HepG2 (cell line): ENCODE measurements at regions not wholly inside any gene's neighbourhood (a gene's known extent, or its start where the extent isn't known, plus 50 kb on each side); places are given as distances from the start of the nearest gene placed in this dataset.

Source experiments
- ATAC-seq: fragments of 200-7000 bp; cut with Tn5 transposase; 3 replicates; pipeline ENCODE4 v1.9.1; 2020; ENCODE audit warnings: mild to moderate bottlenecking, moderate library complexity
- BruUV-seq: library from RNA; stranded (reverse); fragments of 400-500 nt; replicated peaks from 2 replicates; lab custom pipeline; 2021; lab: Mats Ljungman, UMichigan
- CTCF ChIA-PET: fragments of 300-600 bp; formaldehyde crosslinking; extraction: SDS; loops from one replicate; lab custom pipeline; 2021; ENCODE audit warnings: low total read pairs, inconsistent platforms, low intra/inter-chr PET ratio; lab: Yijun Ruan, JAX
- POLR2A ChIA-PET: fragments of 350-600 bp; sonication (Branson Sonifier 250); formaldehyde crosslinking; loops from one replicate; lab custom pipeline; 2020; ENCODE audit warnings: antibody characterized with exemption, inconsistent platforms; lab: Yijun Ruan, JAX
- DNase-seq: peaks from one replicate; pipeline ENCODE4 v3.0.0-alpha.2; 2015; ENCODE audit warnings: low spot score
- FAIRE-seq: peaks from 3 replicates; lab custom pipeline; 2011; peaks lifted over from hg19 to GRCh38; lab: Jason Lieb, UNC
- H2AFZ ChIP-seq: one replicate; pipeline ENCODE4 v1.6.1; 2011; ENCODE audit warnings: low read length, inconsistent platforms
- H3K27ac ChIP-seq: fragments of 300-600 bp; 3 replicates; pipeline ENCODE4 v1.8.0; 2011; ENCODE audit warnings: mixed run types, mild to moderate bottlenecking, mixed read lengths, low read length, inconsistent platforms; ENCODE audit not compliant: insufficient read depth; ENCODE audit errors: extremely low read length
- H3K27me3 ChIP-seq, 2 experiments: fragments of 200-600 bp in 1 of 2; 2 replicates in 1 of 2; 3 replicates in 1 of 2; pipeline versions ENCODE4 v1.6.0 to v1.8.0; 2011; ENCODE audit warnings: low read length in 2 of 2, mild to moderate bottlenecking in 2 of 2, moderate library complexity in 2 of 2, inconsistent platforms in 1 of 2; ENCODE audit not compliant: insufficient read depth in 2 of 2, control insufficient read depth in 1 of 2
- H3K36me3 ChIP-seq, 2 experiments: fragments of 200-600 bp in 1 of 2; replicated peaks in 1 of 2; 2 replicates in 1 of 2; 3 replicates in 1 of 2; pipeline versions ENCODE4 v1.5.1 to v1.8.0; 2011; ENCODE audit warnings: low read length in 2 of 2, inconsistent platforms in 1 of 2; ENCODE audit not compliant: insufficient read depth in 2 of 2, control insufficient read depth in 1 of 2
- H3K4me1 ChIP-seq: 2 replicates; pipeline ENCODE4 v1.5.1; 2012; ENCODE audit warnings: low read length, inconsistent platforms; ENCODE audit not compliant: insufficient read depth
- H3K4me2 ChIP-seq: 2 replicates; pipeline ENCODE4 v1.6.0; 2011; ENCODE audit warnings: low read depth, low read length, inconsistent platforms
- H3K4me3 ChIP-seq, 3 experiments: fragments of 200-600 bp in 1 of 3; sonication (generic), shearing (Covaris generic) in 1 of 3; replicated peaks in 1 of 3; 2 replicates each; pipeline ENCODE4 v1.5.1; 2011 to 2016; ENCODE audit warnings: low read length in 3 of 3, inconsistent platforms in 2 of 3, low read depth in 2 of 3, mild to moderate bottlenecking in 2 of 3, control low read depth in 1 of 3, mixed read lengths in 1 of 3; ENCODE audit not compliant: insufficient read depth in 1 of 3
- H3K79me2 ChIP-seq: one replicate; pipeline ENCODE4 v1.6.1; 2011; ENCODE audit warnings: low read length, inconsistent platforms; ENCODE audit not compliant: insufficient read depth
- H3K9ac ChIP-seq: 2 replicates; pipeline ENCODE4 v1.6.0; 2011; ENCODE audit warnings: mild to moderate bottlenecking, low read depth, low read length, inconsistent platforms; ENCODE audit not compliant: insufficient read depth
- H3K9me3 ChIP-seq: 2 replicates; pipeline ENCODE4 v1.5.1; 2012; ENCODE audit warnings: mild to moderate bottlenecking, low read length
- H4K20me1 ChIP-seq: 2 replicates; pipeline ENCODE4 v1.6.0; 2011; ENCODE audit warnings: inconsistent platforms, mild to moderate bottlenecking, low read length, moderate library complexity; ENCODE audit not compliant: insufficient read depth
- TEAD3 ChIP-seq: optimal IDR thresholded peaks from 2 replicates; pipeline ENCODE3; 2016; ENCODE audit warnings: borderline replicate concordance
- ZBTB10 ChIP-seq: sonication (generic); formaldehyde crosslinking; IDR thresholded peaks from 2 replicates; pipeline ENCODE4 v1.4.0; 2020; ENCODE audit warnings: missing genetic modification reagents, borderline replicate concordance
- ZNF143 ChIP-seq: sonication (generic); formaldehyde crosslinking; IDR thresholded peaks from 2 replicates; pipeline ENCODE4 v1.4.0; 2020; ENCODE audit warnings: missing genetic modification reagents
- ZSCAN21 ChIP-seq: sonication (generic); formaldehyde crosslinking; IDR thresholded peaks from 2 replicates; pipeline ENCODE4 v1.8.0; 2022; ENCODE audit warnings: mild to moderate bottlenecking, missing genetic modification reagents, moderate library complexity, borderline replicate concordance
- WGBS: methylation state at CpG from one replicate; pipeline ENCODE4 v1.1.6; 2017; ENCODE audit warnings: low lambda C conversion rate; 5-methylcytosine and 5-hydroxymethylcytosine counted together
- in situ Hi-C: cut with HindIII; loops from 2 replicates; pipeline ENCODE4 v1.10.0; 2017; ENCODE audit warnings: low pct_unique_long_range_greater_than_20kb; ENCODE audit not compliant: extremely low pct_ligation_motif_present
- intact Hi-C: fragments of 100-400 bp; cut with micrococcal nuclease; formaldehyde crosslinking; loops from one replicate; pipeline ENCODE4 v1.10.0; 2022; ENCODE audit not compliant: unreplicated experiment

GRCh38 chr2:43154685-43155084 is 71.7 kb downstream of the ZFP36L2 start:
- ChIA-PET POLR2A (interaction anchor here (1.8 to 2.3 kb wide), 2 partner anchors 67 to 72 kb away, joined by 4 to 7 read pairs; partner anchors contain the start of gene ZFP36L2), CTCF (no interaction called here)
- Histone ChIP-seq H3K27me3 (no peaks in the 10 kb centered on the region), H3K9ac (no peak overlapping the region), H3K4me1 (peaks cover 74% of the 10 kb centered on the region), H3K9me3 (no peaks in the 10 kb centered on the region), H3K36me3 (no peaks in the 10 kb centered on the region), H3K4me2 (no peak overlapping the region), H3K27ac (no peak overlapping the region), H3K79me2 (no peaks in the 10 kb centered on the region), H3K4me3 (no peak overlapping the region), H2AFZ (no peak overlapping the region), H4K20me1 (no peaks in the 10 kb centered on the region)
- in situ Hi-C loops: no loop called here
- DNase-seq: no peak
- no peak for ATAC-seq
- WGBS: 67% methylated on average over 5 of the region's 5 CpGs
- BruUV-seq: no TSS peak
- FAIRE-seq: no peak
- intact Hi-C loops: no loop called here
- TF ChIP-seq ZBTB10 (no peak), TEAD3 (CRISPR knock-in tag) (peak; percentile 81), ZNF143 (CRISPR knock-in tag) (no peak), ZSCAN21 (CRISPR knock-in tag) (no peak)
